IMR-90 (cell line): ENCODE measurements at regions not wholly inside any gene's neighbourhood (a gene's known extent, or its start where the extent isn't known, plus 50 kb on each side); places are given as distances from the start of the nearest gene placed in this dataset.

Experiments used
- ATAC-seq: fragments of 200-7000 bp; cut with Tn5 transposase; 2 replicates; pipeline ENCODE4 v1.9.1; 2020; ENCODE audit warnings: low read depth, mild to moderate bottlenecking, moderate library complexity
- BruUV-seq: library from RNA; stranded (reverse); fragments of 400-500 nt; replicated peaks from 2 replicates; lab custom pipeline; 2021; lab: Mats Ljungman, UMichigan
- CTCF ChIA-PET: fragments of 300-600 bp; formaldehyde crosslinking; extraction: SDS; loops from one replicate; lab custom pipeline; 2021; ENCODE audit warnings: antibody characterized with exemption; lab: Yijun Ruan, JAX
- POLR2A ChIA-PET: fragments of 300-600 bp; sonication (Branson Sonifier 250); formaldehyde crosslinking; loops from one replicate; lab custom pipeline; 2022; ENCODE audit warnings: antibody characterized with exemption; ENCODE audit not compliant: unreplicated experiment; lab: Charles Lee
- DNase-seq: peaks from one replicate; pipeline ENCODE4 v3.0.0; 2013
- H2AFZ ChIP-seq: replicated peaks from 2 replicates; pipeline ENCODE3; 2013; ENCODE audit warnings: low read length, mild to moderate bottlenecking; ENCODE audit not compliant: poor library complexity
- H2AK5ac ChIP-seq: 2 replicates; pipeline ENCODE4 v1.6.1; 2013; ENCODE audit warnings: low read depth, low read length, inconsistent platforms
- H2AK9ac ChIP-seq: replicated peaks from 2 replicates; pipeline ENCODE3; 2013; ENCODE audit warnings: mild to moderate bottlenecking, low read depth, low read length, moderate library complexity; ENCODE audit not compliant: poor library complexity
- H2BK120ac ChIP-seq: 2 replicates; pipeline ENCODE4 v1.6.1; 2013; ENCODE audit warnings: low read depth, low read length, inconsistent platforms
- H2BK15ac ChIP-seq: 3 replicates; pipeline ENCODE4 v1.6.1; 2013; ENCODE audit warnings: low read depth, low read length, inconsistent platforms
- H2BK20ac ChIP-seq: 2 replicates; pipeline ENCODE4 v1.6.1; 2013; ENCODE audit warnings: low read depth, mild to moderate bottlenecking, inconsistent platforms, low read length, moderate library complexity
- H2BK5ac ChIP-seq: 2 replicates; pipeline ENCODE4 v1.6.1; 2013; ENCODE audit warnings: mild to moderate bottlenecking, low read depth, low read length, inconsistent platforms; ENCODE audit not compliant: poor library complexity, severe bottlenecking
- H3K14ac ChIP-seq: replicated peaks from 2 replicates; pipeline ENCODE4 v1.6.1; 2013; ENCODE audit warnings: low read depth, low read length, inconsistent platforms
- H3K18ac ChIP-seq: 2 replicates; pipeline ENCODE4 v1.6.1; 2013; ENCODE audit warnings: low read depth, low read length, control low read depth
- H3K23ac ChIP-seq: 2 replicates; pipeline ENCODE4 v1.6.1; 2013; ENCODE audit warnings: low read depth, low read length, inconsistent platforms
- H3K27ac ChIP-seq: 2 replicates; pipeline ENCODE4 v1.5.1; 2013; ENCODE audit warnings: mild to moderate bottlenecking, control low read depth, low read length; ENCODE audit not compliant: insufficient read depth
- H3K27me3 ChIP-seq: 2 replicates; pipeline ENCODE4 v1.6.1; 2013; ENCODE audit warnings: low read length; ENCODE audit not compliant: control insufficient read depth, insufficient read depth
- H3K36me3 ChIP-seq: 2 replicates; pipeline ENCODE4 v1.6.1; 2013; ENCODE audit warnings: low read length, mixed read lengths; ENCODE audit not compliant: control insufficient read depth, insufficient read depth
- H3K4ac ChIP-seq: 2 replicates; pipeline ENCODE4 v1.6.1; 2013; ENCODE audit warnings: low read depth, low read length, inconsistent platforms
- H3K4me1 ChIP-seq: 2 replicates; pipeline ENCODE4 v1.6.1; 2013; ENCODE audit warnings: low read length, mixed read lengths; ENCODE audit not compliant: control insufficient read depth, insufficient read depth
- H3K4me2 ChIP-seq: 2 replicates; pipeline ENCODE4 v1.6.1; 2013; ENCODE audit warnings: low read depth, mild to moderate bottlenecking, control low read depth, low read length, moderate library complexity
- H3K4me3 ChIP-seq: 2 replicates; pipeline ENCODE4 v1.5.1; 2013; ENCODE audit warnings: low read depth, mild to moderate bottlenecking, control low read depth, low read length, moderate library complexity; ENCODE audit not compliant: insufficient read depth
- H3K56ac ChIP-seq: 2 replicates; pipeline ENCODE4 v1.6.1; 2013; ENCODE audit warnings: low read length, inconsistent platforms; ENCODE audit not compliant: insufficient read depth; ENCODE audit errors: extremely low read depth
- H3K79me1 ChIP-seq, 2 experiments: 2 replicates each; pipeline ENCODE4 v1.6.1; 2013; ENCODE audit warnings: low read length in 2 of 2, inconsistent platforms in 1 of 2, low read depth in 1 of 2
- H3K9ac ChIP-seq: 2 replicates; pipeline ENCODE4 v1.6.1; 2013; ENCODE audit warnings: low read depth, low read length, control low read depth
- H3K9me1 ChIP-seq: 2 replicates; pipeline ENCODE4 v1.6.1; 2013; ENCODE audit warnings: low read length, inconsistent platforms; ENCODE audit not compliant: insufficient read depth
- H3K9me3 ChIP-seq: 2 replicates; pipeline ENCODE4 v1.6.1; 2013; ENCODE audit warnings: low read length; ENCODE audit not compliant: control insufficient read depth, insufficient read depth
- H4K20me1 ChIP-seq: 2 replicates; pipeline ENCODE4 v1.6.1; 2013; ENCODE audit warnings: low read length, inconsistent platforms; ENCODE audit not compliant: insufficient read depth
- H4K5ac ChIP-seq: 2 replicates; pipeline ENCODE4 v1.6.1; 2013; ENCODE audit warnings: mild to moderate bottlenecking, low read depth, low read length, control low read depth
- H4K8ac ChIP-seq, 2 experiments: 2 replicates each; pipeline ENCODE4 v1.6.1; 2013; ENCODE audit warnings: low read depth in 2 of 2, low read length in 2 of 2, control low read depth in 1 of 2, inconsistent platforms in 1 of 2
- H4K91ac ChIP-seq: 2 replicates; pipeline ENCODE4 v1.6.1; 2013; ENCODE audit warnings: low read depth, low read length, inconsistent platforms; ENCODE audit not compliant: insufficient read depth
- BHLHE40 ChIP-seq: fragments of 150-350 bp; IDR thresholded peaks from 2 replicates; pipeline ENCODE4 v1.6.1; 2016; ENCODE audit warnings: mild to moderate bottlenecking, low read depth, low read length
- MAFK ChIP-seq: IDR thresholded peaks from 2 replicates; pipeline ENCODE4 v1.6.1; 2012; ENCODE audit warnings: low read depth, low read length, improper control_type of control experiment
- MAZ ChIP-seq: IDR thresholded peaks from 2 replicates; pipeline ENCODE4 v1.6.1; 2012; ENCODE audit warnings: low read depth, mild to moderate bottlenecking, low read length, improper control_type of control experiment, moderate library complexity, borderline replicate concordance
- WGBS, 2 experiments: methylation state at CpG; one replicate each; pipeline versions ENCODE4 v1.1.5 to v1.1.7; 2013; ENCODE audit warnings: missing lambda C conversion rate in 2 of 2; ENCODE audit not compliant: insufficient read length in 1 of 2; ENCODE audit errors: extremely low coverage in 2 of 2; 5-methylcytosine and 5-hydroxymethylcytosine counted together
- dilution Hi-C: fragments of 300-500 bp; cut with HindIII; formaldehyde crosslinking; loops from one replicate; pipeline ENCODE4 v1.14.3; 2018; ENCODE audit warnings: low sequenced_read_pairs; ENCODE audit not compliant: unreplicated experiment
- in situ Hi-C: fragments of 300-500 bp; cut with MboI; formaldehyde crosslinking; loops from 3 replicates; pipeline ENCODE4 v1.14.3; 2019; ENCODE audit warnings: low sequenced_read_pairs, inconsistent platforms, mixed read lengths
- intact Hi-C: fragments of 100-400 bp; cut with micrococcal nuclease; formaldehyde crosslinking; loops from 2 replicates; pipeline ENCODE4 v1.10.0; 2022
- TF ChIP-seq, protein P1 (sequence below): conservative IDR thresholded peaks from 2 replicates; pipeline ENCODE4 v1.5.1; 2012; ENCODE audit warnings: mild to moderate bottlenecking, low read depth, low read length, improper control_type of control experiment

DNA sequence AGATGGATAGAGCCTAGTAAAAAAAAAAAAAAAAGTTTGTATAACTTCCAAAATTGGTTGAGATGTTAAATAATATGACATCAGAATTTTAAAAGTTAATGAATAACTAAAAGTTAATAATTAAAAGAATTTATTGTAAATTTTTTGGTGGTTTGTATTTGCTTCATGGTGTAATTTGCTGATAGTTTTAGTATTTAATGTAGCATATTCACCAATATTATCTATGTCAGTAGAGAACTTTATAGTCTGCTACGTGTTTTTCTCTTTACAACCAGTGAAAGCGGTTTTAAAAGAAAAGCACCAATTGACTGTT, 51.8 kb upstream of the STEAP4 start:
- Histone ChIP-seq H4K91ac (no peak overlapping the region), H3K9ac (no peak overlapping the region), H3K14ac (no peak overlapping the region), H3K27ac (no peak overlapping the region), H3K9me3 (no peaks in the 10 kb centered on the region), H4K5ac (no peak overlapping the region), H3K4me2 (no peak overlapping the region), H2BK120ac (no peak overlapping the region), H4K8ac (no peak overlapping the region), H3K4me1 (no peaks in the 10 kb centered on the region), H3K23ac (no peak overlapping the region), H4K20me1 (no peaks in the 10 kb centered on the region), H3K27me3 (no peaks in the 10 kb centered on the region), H3K18ac (no peak overlapping the region), H2BK15ac (no peak overlapping the region), H2BK5ac (no peak overlapping the region), H2AK5ac (no peak overlapping the region), H3K4me3 (no peak overlapping the region), H2AK9ac (no peak overlapping the region), H2AFZ (no peak overlapping the region), H2BK20ac (no peak overlapping the region), H3K36me3 (no peaks in the 10 kb centered on the region), H3K9me1 (no peaks in the 10 kb centered on the region), H3K56ac (no peak overlapping the region), H3K4ac (no peak overlapping the region), H3K79me1 (no peaks in the 10 kb centered on the region)
- intact Hi-C loops (no loop called here), dilution Hi-C loops (no loop called here), in situ Hi-C loops (no loop called here)
- no CpG with 5 or more reads among the region's 2 CpGs for WGBS, 2 experiments
- DNase-seq (no peak), ATAC-seq (no peak)
- ChIA-PET POLR2A (no interaction called here), CTCF (no interaction called here)
- no peak for TF ChIP-seq MAFK
- TF ChIP-seq MAZ = no peak
- TF ChIP-seq, protein P1, sequence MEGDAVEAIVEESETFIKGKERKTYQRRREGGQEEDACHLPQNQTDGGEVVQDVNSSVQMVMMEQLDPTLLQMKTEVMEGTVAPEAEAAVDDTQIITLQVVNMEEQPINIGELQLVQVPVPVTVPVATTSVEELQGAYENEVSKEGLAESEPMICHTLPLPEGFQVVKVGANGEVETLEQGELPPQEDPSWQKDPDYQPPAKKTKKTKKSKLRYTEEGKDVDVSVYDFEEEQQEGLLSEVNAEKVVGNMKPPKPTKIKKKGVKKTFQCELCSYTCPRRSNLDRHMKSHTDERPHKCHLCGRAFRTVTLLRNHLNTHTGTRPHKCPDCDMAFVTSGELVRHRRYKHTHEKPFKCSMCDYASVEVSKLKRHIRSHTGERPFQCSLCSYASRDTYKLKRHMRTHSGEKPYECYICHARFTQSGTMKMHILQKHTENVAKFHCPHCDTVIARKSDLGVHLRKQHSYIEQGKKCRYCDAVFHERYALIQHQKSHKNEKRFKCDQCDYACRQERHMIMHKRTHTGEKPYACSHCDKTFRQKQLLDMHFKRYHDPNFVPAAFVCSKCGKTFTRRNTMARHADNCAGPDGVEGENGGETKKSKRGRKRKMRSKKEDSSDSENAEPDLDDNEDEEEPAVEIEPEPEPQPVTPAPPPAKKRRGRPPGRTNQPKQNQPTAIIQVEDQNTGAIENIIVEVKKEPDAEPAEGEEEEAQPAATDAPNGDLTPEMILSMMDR = no peak
- TF ChIP-seq BHLHE40 = no peak
- no TSS peak for BruUV-seq
